ENCODE measurements at regions not wholly inside any gene's neighbourhood (a gene's known extent, or its start where the extent isn't known, plus 50 kb on each side); places are given as distances from the start of the nearest gene placed in this dataset.
"Not testable (repeated sequence)": the region's sequence is repeated elsewhere in the genome, so short reads cannot be mapped to it uniquely, and the experiment has no call there.

GRCh38 chr10:34885011-34885410 is 69.9 kb upstream of the PARD3 start:
- Histone ChIP-seq H3K36me3 (ENCODE audit: control insufficient read depth, insufficient read depth, low read length) (no peaks in the 10 kb centered on the region), H3K27me3 (ENCODE audit: control insufficient read depth, insufficient read depth, low read length) (no peaks in the 10 kb centered on the region), H3K9me3 (ENCODE audit: control insufficient read depth, insufficient read depth, low read length) (no peaks in the 10 kb centered on the region), H3K4me3 (ENCODE audit: low read depth, low read length) (no peak overlapping the region), H3K4me1 (ENCODE audit: control insufficient read depth, insufficient read depth, low read length) (no peaks in the 10 kb centered on the region), H3K9ac (ENCODE audit: low read depth, low read length) (no peak overlapping the region)

GRCh38 chr10:34884272-34884952 is 69.3 kb upstream of the PARD3 start:
- Histone ChIP-seq H3K9me3 (ENCODE audit: control insufficient read depth, insufficient read depth, low read length) (no peaks in the 10 kb centered on the region), H3K27me3 (ENCODE audit: control insufficient read depth, insufficient read depth, low read length) (no peaks in the 10 kb centered on the region), H3K9ac (ENCODE audit: low read depth, low read length) (no peak overlapping the region), H3K4me1 (ENCODE audit: control insufficient read depth, insufficient read depth, low read length) (no peaks in the 10 kb centered on the region), H3K4me3 (ENCODE audit: low read depth, low read length) (no peak overlapping the region), H3K36me3 (ENCODE audit: control insufficient read depth, insufficient read depth, low read length) (no peaks in the 10 kb centered on the region)

DNA sequence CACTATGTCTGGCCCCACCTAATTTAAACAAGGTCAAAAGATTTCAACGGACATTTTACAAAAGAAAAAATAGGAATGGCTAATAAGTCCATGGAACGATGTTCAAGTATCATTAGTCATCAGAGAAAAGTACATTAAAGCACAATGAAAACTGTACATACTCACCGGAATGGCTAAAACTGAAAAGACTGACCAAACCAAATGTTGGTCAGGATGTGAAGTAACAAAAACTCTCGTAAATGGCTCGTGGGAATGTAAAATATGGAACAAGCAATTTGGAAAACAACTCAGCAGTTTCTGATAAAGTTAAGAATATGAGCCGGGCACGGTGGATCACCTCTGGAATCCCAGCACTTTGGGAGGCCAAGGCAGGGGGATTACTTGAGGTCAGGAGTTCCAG is 65.7 kb upstream of the PARD3 start:
- H3K36me3 ChIP-seq (ENCODE audit: control insufficient read depth, insufficient read depth, low read length): no peaks in the 10 kb centered on the region
- H3K4me3 ChIP-seq (ENCODE audit: low read depth, low read length): no peak overlapping the region

DNA sequence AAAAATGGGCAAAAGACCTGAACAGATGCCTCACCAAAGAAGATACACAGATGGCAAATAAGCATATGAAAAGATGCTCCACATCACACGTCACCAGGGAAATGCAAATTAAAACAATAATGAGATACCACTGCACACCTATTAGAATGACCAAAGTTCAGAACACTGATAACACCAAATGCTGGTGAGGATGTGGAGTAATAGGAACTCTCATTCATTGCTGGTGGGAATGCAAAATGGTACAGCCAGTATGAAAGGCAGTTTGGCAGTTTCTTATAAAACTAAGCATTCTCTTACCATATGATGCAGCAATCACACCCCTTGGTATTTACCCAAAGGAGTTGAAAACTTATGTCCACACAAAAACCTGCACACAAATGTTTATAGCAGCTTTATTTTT is 63.6 kb upstream of the PARD3 start:
- not testable (repeated sequence) for H3K36me3 ChIP-seq (ENCODE audit: control insufficient read depth, insufficient read depth, low read length); H3K4me1 ChIP-seq (ENCODE audit: control insufficient read depth, insufficient read depth, low read length); H3K9ac ChIP-seq (ENCODE audit: low read depth, low read length); H3K4me3 ChIP-seq (ENCODE audit: low read depth, low read length); H3K27me3 ChIP-seq (ENCODE audit: control insufficient read depth, insufficient read depth, low read length); H3K9me3 ChIP-seq (ENCODE audit: control insufficient read depth, insufficient read depth, low read length)

More for the DNA sequence above, 65.7 kb upstream of the PARD3 start:
- Histone ChIP-seq H3K9me3 (ENCODE audit: control insufficient read depth, insufficient read depth, low read length) (no peaks in the 10 kb centered on the region), H3K4me1 (ENCODE audit: control insufficient read depth, insufficient read depth, low read length) (no peaks in the 10 kb centered on the region), H3K9ac (ENCODE audit: low read depth, low read length) (no peak overlapping the region), H3K27me3 (ENCODE audit: control insufficient read depth, insufficient read depth, low read length) (no peaks in the 10 kb centered on the region)

DNA sequence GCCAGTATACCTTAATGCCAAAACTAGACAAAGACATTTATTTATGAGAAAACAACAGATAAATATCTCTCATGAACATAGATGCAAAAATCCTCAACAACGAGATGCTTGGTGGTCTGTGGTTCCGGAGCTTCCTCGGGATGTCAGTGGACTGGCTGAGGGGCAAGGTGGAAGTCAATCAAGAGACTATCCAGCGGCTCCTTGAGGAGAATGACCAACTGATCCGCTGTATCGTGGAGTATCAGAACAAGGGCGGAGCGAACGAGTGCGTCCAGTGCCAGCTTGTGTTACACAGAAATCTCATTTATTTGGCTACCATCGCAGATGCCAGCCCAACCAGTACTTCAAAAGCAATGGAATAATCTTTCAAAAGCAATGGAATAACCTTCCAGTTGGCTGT is 60.0 kb upstream of the PARD3 start:
- no peaks in the 10 kb centered on the region for H3K27me3 ChIP-seq (ENCODE audit: control insufficient read depth, insufficient read depth, low read length)
- no peaks in the 10 kb centered on the region for H3K4me1 ChIP-seq (ENCODE audit: control insufficient read depth, insufficient read depth, low read length)
- no peak overlapping the region for H3K9ac ChIP-seq (ENCODE audit: low read depth, low read length)
- no peak overlapping the region for H3K4me3 ChIP-seq (ENCODE audit: low read depth, low read length)
- H3K9me3 ChIP-seq (ENCODE audit: control insufficient read depth, insufficient read depth, low read length): no peaks in the 10 kb centered on the region
- H3K36me3 ChIP-seq (ENCODE audit: control insufficient read depth, insufficient read depth, low read length): no peaks in the 10 kb centered on the region

- Histone ChIP-seq H3K36me3 (ENCODE audit: control insufficient read depth, insufficient read depth, low read length) (no peaks in the 10 kb centered on the region), H3K4me1 (ENCODE audit: control insufficient read depth, insufficient read depth, low read length) (no peaks in the 10 kb centered on the region), H3K4me3 (ENCODE audit: low read depth, low read length) (no peak overlapping the region), H3K9me3 (ENCODE audit: control insufficient read depth, insufficient read depth, low read length) (no peaks in the 10 kb centered on the region), H3K27me3 (ENCODE audit: control insufficient read depth, insufficient read depth, low read length) (no peaks in the 10 kb centered on the region), H3K9ac (ENCODE audit: low read depth, low read length) (no peak overlapping the region)
Observed at GRCh38 chr10:34872820-34873219, 57.7 kb upstream of the PARD3 start.

GRCh38 chr10:34869135-34869836 is 54.2 kb upstream of the PARD3 start:
- peaks cover 1% of the 10 kb centered on the region for H3K4me1 ChIP-seq (ENCODE audit: control insufficient read depth, insufficient read depth, low read length)
- H3K9ac ChIP-seq (ENCODE audit: low read depth, low read length): no peak overlapping the region
- no peak overlapping the region for H3K4me3 ChIP-seq (ENCODE audit: low read depth, low read length)
- no peaks in the 10 kb centered on the region for H3K27me3 ChIP-seq (ENCODE audit: control insufficient read depth, insufficient read depth, low read length)
- H3K9me3 ChIP-seq (ENCODE audit: control insufficient read depth, insufficient read depth, low read length): no peaks in the 10 kb centered on the region
- H3K36me3 ChIP-seq (ENCODE audit: control insufficient read depth, insufficient read depth, low read length): no peaks in the 10 kb centered on the region

DNA sequence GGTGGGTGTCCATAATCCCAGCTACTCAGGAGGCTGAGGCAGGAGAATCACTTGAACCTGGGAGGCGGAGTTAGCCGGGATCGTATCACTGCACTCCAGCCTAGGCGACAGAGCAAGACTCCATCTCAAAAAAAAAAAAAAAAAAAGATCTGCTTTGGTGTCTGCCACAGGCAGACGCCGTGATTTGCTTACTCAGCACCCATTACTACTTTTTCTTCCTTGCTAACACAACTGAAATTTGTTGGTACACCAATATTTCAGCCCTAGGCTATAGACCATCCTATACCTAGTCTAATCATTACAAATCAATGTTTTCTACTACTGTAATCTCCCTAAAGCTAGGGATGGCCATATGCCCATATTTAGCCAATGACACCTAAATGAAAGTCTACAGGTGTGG is 53.5 kb upstream of the PARD3 start:
- no peaks in the 10 kb centered on the region for H3K27me3 ChIP-seq (ENCODE audit: control insufficient read depth, insufficient read depth, low read length)
- H3K9ac ChIP-seq (ENCODE audit: low read depth, low read length): no peak overlapping the region

GRCh38 chr10:34866848-34867247 is 51.8 kb upstream of the PARD3 start:
- H3K4me3 ChIP-seq (ENCODE audit: low read depth, low read length): no peak overlapping the region
- H3K27me3 ChIP-seq (ENCODE audit: control insufficient read depth, insufficient read depth, low read length): no peaks in the 10 kb centered on the region
- no peaks in the 10 kb centered on the region for H3K36me3 ChIP-seq (ENCODE audit: control insufficient read depth, insufficient read depth, low read length)
- H3K9me3 ChIP-seq (ENCODE audit: control insufficient read depth, insufficient read depth, low read length): no peaks in the 10 kb centered on the region
- H3K9ac ChIP-seq (ENCODE audit: low read depth, low read length): no peak overlapping the region
- H3K4me1 ChIP-seq (ENCODE audit: control insufficient read depth, insufficient read depth, low read length): peaks cover 8% of the 10 kb centered on the region

More for the DNA sequence above, 53.5 kb upstream of the PARD3 start:
- H3K4me1 ChIP-seq (ENCODE audit: control insufficient read depth, insufficient read depth, low read length): peaks cover 6% of the 10 kb centered on the region
- no peaks in the 10 kb centered on the region for H3K36me3 ChIP-seq (ENCODE audit: control insufficient read depth, insufficient read depth, low read length)
- H3K9me3 ChIP-seq (ENCODE audit: control insufficient read depth, insufficient read depth, low read length): no peaks in the 10 kb centered on the region
- H3K4me3 ChIP-seq (ENCODE audit: low read depth, low read length): no peak overlapping the region
